ENCODE measurements at regions not wholly inside any gene's neighbourhood (a gene's known extent, or its start where the extent isn't known, plus 50 kb on each side); places are given as distances from the start of the nearest gene placed in this dataset.

DNA sequence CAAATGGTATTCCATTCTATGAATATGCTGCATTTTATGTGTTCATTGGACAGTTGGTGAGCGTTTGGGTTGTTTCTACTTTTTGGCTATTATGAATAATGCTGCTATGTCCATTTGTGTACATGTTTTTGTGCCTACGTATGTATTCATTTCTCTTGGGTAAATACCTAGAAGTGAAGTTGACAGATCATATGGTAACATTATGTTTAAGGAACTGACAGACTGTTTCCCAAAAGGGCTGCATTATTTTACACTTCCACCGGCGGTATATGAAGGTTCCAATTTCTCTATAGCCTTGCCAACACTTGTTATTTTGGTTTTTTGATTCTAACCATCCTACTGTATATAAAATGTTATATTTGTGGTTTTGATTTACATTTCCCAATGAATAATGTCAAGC, 703.9 kb upstream of the CDH2 start:
- H3K4me1 Mint-ChIP-seq (ENCODE audit: unreplicated experiment) = no peaks in the 10 kb centered on the region

DNA sequence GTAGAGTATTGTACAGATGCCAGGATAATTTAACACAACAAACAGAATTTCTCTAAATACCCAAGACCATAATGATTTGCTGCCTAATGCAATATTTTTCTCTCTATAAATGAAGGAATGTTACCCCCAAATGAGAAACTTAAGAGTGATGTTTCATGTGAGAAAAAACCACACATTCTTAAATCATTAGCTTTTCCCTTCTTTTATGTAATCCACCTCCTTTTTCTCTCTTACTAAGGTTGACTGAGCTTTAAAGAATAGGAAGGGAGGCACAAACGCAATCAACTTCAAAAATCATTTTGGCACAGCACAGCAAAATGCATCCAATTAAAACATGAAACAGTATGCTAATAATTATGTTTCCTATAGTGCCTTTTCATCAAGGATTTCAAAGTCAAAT, 698.1 kb upstream of the CDH2 start:
- Mint-ChIP-seq H3K9me3 (no peaks in the 10 kb centered on the region), H3K4me1 (ENCODE audit: unreplicated experiment) (no peaks in the 10 kb centered on the region), H3K36me3 (no peaks in the 10 kb centered on the region), H3K27me3 (no peaks in the 10 kb centered on the region), H3K27ac (no peak overlapping the region), H3K4me3 (no peak overlapping the region)
- DNase-seq (ENCODE audit: extremely low spot score, unreplicated experiment) = no peak
- TF ChIP-seq, protein P1, sequence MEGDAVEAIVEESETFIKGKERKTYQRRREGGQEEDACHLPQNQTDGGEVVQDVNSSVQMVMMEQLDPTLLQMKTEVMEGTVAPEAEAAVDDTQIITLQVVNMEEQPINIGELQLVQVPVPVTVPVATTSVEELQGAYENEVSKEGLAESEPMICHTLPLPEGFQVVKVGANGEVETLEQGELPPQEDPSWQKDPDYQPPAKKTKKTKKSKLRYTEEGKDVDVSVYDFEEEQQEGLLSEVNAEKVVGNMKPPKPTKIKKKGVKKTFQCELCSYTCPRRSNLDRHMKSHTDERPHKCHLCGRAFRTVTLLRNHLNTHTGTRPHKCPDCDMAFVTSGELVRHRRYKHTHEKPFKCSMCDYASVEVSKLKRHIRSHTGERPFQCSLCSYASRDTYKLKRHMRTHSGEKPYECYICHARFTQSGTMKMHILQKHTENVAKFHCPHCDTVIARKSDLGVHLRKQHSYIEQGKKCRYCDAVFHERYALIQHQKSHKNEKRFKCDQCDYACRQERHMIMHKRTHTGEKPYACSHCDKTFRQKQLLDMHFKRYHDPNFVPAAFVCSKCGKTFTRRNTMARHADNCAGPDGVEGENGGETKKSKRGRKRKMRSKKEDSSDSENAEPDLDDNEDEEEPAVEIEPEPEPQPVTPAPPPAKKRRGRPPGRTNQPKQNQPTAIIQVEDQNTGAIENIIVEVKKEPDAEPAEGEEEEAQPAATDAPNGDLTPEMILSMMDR (conservative IDR thresholded peaks at IDR 0.05) = no peak

More for the DNA sequence above, 703.9 kb upstream of the CDH2 start:
- no peaks in the 10 kb centered on the region for H3K27me3 Mint-ChIP-seq
- H3K4me3 Mint-ChIP-seq = no peak overlapping the region
- no peaks in the 10 kb centered on the region for H3K9me3 Mint-ChIP-seq
- no peaks in the 10 kb centered on the region for H3K36me3 Mint-ChIP-seq
- TF ChIP-seq, protein P1 (conservative IDR thresholded peaks at IDR 0.05) = no peak
- DNase-seq (ENCODE audit: extremely low spot score, unreplicated experiment) = no peak
- H3K27ac Mint-ChIP-seq = no peak overlapping the region

DNA sequence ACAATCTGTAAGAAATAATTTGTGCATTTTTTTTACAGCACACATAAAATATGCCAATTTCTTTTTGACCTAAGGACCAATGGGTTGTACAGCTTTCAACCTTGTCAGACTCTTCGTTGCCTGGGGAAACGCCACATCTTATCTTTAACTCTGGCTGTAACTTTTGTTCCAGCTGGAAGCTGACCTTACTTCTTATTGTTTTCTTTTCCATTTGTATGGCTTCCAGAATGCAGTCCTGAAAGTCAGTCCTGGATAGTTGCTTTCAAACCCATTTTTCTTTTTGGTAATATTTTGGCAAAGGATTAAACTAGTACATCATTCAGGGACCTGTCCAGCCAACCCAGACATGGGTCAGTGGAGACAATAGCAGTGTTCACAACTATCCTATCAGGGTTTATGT, 686.5 kb upstream of the CDH2 start:
- H3K27ac Mint-ChIP-seq = no peak overlapping the region
- peaks cover 3% of the 10 kb centered on the region for H3K4me1 Mint-ChIP-seq (ENCODE audit: unreplicated experiment)
- no peak overlapping the region for H3K4me3 Mint-ChIP-seq
- DNase-seq (ENCODE audit: extremely low spot score, unreplicated experiment) = no peak
- TF ChIP-seq, protein P1 (conservative IDR thresholded peaks at IDR 0.05) = no peak
- H3K9me3 Mint-ChIP-seq = no peaks in the 10 kb centered on the region
- H3K27me3 Mint-ChIP-seq = no peaks in the 10 kb centered on the region
- H3K36me3 Mint-ChIP-seq = no peaks in the 10 kb centered on the region

- Mint-ChIP-seq H3K9me3 (no peaks in the 10 kb centered on the region), H3K27ac (no peak overlapping the region), H3K36me3 (no peaks in the 10 kb centered on the region), H3K27me3 (no peaks in the 10 kb centered on the region), H3K4me3 (no peak overlapping the region), H3K4me1 (ENCODE audit: unreplicated experiment) (peaks cover 1% of the 10 kb centered on the region)
- TF ChIP-seq, protein P1 (conservative IDR thresholded peaks at IDR 0.05) = no peak
- DNase-seq (ENCODE audit: extremely low spot score, unreplicated experiment) = no peak
Observed at GRCh38 chr18:28858248-28858647, 681.3 kb upstream of the CDH2 start.

DNA sequence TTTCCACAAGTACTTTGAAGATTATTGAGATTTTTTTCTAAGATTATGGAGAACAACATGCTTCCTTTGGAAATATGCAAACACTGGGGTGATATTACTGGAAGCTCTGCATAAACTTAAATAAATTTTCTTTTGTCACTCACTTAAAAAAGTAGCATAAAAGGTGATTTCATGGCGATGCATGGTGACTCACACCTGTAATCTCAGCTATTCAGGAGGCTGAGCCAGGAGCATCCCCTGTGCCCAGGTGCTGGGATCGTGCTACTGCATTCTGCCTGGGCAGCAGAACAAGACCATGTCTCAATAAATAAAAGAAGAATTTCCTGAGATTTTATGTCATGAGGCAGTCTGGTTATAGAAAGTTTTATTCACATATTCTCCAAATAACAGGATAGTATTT, 679.1 kb upstream of the CDH2 start:
- Mint-ChIP-seq H3K4me3 (no peak overlapping the region), H3K27ac (no peak overlapping the region), H3K36me3 (no peaks in the 10 kb centered on the region), H3K27me3 (no peaks in the 10 kb centered on the region), H3K4me1 (ENCODE audit: unreplicated experiment) (no peaks in the 10 kb centered on the region), H3K9me3 (no peaks in the 10 kb centered on the region)
- no peak for DNase-seq (ENCODE audit: extremely low spot score, unreplicated experiment)
- TF ChIP-seq, protein P1 (conservative IDR thresholded peaks at IDR 0.05) = no peak

- TF ChIP-seq, protein P1 (conservative IDR thresholded peaks at IDR 0.05) = no peak
- DNase-seq (ENCODE audit: extremely low spot score, unreplicated experiment) = no peak
- Mint-ChIP-seq H3K9me3 (no peaks in the 10 kb centered on the region), H3K27ac (no peak overlapping the region), H3K4me3 (no peak overlapping the region), H3K36me3 (no peaks in the 10 kb centered on the region), H3K4me1 (ENCODE audit: unreplicated experiment) (no peaks in the 10 kb centered on the region), H3K27me3 (no peaks in the 10 kb centered on the region)
Observed at GRCh38 chr18:28855524-28855923, 678.6 kb upstream of the CDH2 start.
